PC-9 (cell line): ENCODE measurements at regions not wholly inside any gene's neighbourhood (a gene's known extent, or its start where the extent isn't known, plus 50 kb on each side); places are given as distances from the start of the nearest gene placed in this dataset.

Source experiments
- EZH2 ChIP-seq: fragments of 200-600 bp; sonication (generic); IDR thresholded peaks from 2 replicates; pipeline ENCODE4 v1.8.0; 2017; ENCODE audit warnings: antibody characterized with exemption, low read depth
- TF ChIP-seq, protein P1 (sequence below): fragments of 200-600 bp; sonication (generic); conservative IDR thresholded peaks from 2 replicates; pipeline ENCODE4 v1.6.1; 2017; ENCODE audit warnings: mixed run types, antibody characterized with exemption, mild to moderate bottlenecking, moderate library complexity

- TF ChIP-seq, protein P1, sequence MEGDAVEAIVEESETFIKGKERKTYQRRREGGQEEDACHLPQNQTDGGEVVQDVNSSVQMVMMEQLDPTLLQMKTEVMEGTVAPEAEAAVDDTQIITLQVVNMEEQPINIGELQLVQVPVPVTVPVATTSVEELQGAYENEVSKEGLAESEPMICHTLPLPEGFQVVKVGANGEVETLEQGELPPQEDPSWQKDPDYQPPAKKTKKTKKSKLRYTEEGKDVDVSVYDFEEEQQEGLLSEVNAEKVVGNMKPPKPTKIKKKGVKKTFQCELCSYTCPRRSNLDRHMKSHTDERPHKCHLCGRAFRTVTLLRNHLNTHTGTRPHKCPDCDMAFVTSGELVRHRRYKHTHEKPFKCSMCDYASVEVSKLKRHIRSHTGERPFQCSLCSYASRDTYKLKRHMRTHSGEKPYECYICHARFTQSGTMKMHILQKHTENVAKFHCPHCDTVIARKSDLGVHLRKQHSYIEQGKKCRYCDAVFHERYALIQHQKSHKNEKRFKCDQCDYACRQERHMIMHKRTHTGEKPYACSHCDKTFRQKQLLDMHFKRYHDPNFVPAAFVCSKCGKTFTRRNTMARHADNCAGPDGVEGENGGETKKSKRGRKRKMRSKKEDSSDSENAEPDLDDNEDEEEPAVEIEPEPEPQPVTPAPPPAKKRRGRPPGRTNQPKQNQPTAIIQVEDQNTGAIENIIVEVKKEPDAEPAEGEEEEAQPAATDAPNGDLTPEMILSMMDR, result no peak
- no peak for TF ChIP-seq EZH2
These were observed 197.0 kb upstream of the LHX8 start for GRCh38 chr1:74937176-74937575.
